ENCODE measurements at regions not wholly inside any gene's neighbourhood (a gene's known extent, or its start where the extent isn't known, plus 50 kb on each side); places are given as distances from the start of the nearest gene placed in this dataset.

GRCh38 chr11:19577976-19578619, 134.5 kb upstream of the NAV2 start (continued):
- TF ChIP-seq ASH2L (IDR thresholded peaks at IDR 0.05; ENCODE audit: low read length): no peak
